ENCODE measurements at regions not wholly inside any gene's neighbourhood (a gene's known extent, or its start where the extent isn't known, plus 50 kb on each side); places are given as distances from the start of the nearest gene placed in this dataset.

- no peak for DNase-seq (ENCODE audit: low read depth)
Observed at GRCh38 chr12:124094733-124095132, 121.7 kb downstream of the ZNF664 start.

GRCh38 chr12:124096109-124096508, 123.1 kb downstream of the ZNF664 start:
- TF ChIP-seq, protein P1, sequence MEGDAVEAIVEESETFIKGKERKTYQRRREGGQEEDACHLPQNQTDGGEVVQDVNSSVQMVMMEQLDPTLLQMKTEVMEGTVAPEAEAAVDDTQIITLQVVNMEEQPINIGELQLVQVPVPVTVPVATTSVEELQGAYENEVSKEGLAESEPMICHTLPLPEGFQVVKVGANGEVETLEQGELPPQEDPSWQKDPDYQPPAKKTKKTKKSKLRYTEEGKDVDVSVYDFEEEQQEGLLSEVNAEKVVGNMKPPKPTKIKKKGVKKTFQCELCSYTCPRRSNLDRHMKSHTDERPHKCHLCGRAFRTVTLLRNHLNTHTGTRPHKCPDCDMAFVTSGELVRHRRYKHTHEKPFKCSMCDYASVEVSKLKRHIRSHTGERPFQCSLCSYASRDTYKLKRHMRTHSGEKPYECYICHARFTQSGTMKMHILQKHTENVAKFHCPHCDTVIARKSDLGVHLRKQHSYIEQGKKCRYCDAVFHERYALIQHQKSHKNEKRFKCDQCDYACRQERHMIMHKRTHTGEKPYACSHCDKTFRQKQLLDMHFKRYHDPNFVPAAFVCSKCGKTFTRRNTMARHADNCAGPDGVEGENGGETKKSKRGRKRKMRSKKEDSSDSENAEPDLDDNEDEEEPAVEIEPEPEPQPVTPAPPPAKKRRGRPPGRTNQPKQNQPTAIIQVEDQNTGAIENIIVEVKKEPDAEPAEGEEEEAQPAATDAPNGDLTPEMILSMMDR (IDR thresholded peaks at IDR 0.05; ENCODE audit: low read depth, low read length) = no peak
- TF ChIP-seq MAX (IDR thresholded peaks at IDR 0.05; ENCODE audit: low read depth, low read length) = no peak
- no peak for TF ChIP-seq MYC (IDR thresholded peaks at IDR 0.05; ENCODE audit: low read depth, low read length)
- no peak for TF ChIP-seq POLR2A (IDR thresholded peaks at IDR 0.05; ENCODE audit: extremely low read depth, insufficient read length)
- DNase-seq (ENCODE audit: low read depth) = no peak
- no peak overlapping the region for H3K4me3 ChIP-seq (ENCODE audit: low read depth, low read length)

More at GRCh38 chr12:124094733-124095132, 121.7 kb downstream of the ZNF664 start:
- TF ChIP-seq MAX (IDR thresholded peaks at IDR 0.05; ENCODE audit: low read depth, low read length) (no peak), POLR2A (IDR thresholded peaks at IDR 0.05; ENCODE audit: extremely low read depth, insufficient read length) (no peak)
- TF ChIP-seq, protein P1 (IDR thresholded peaks at IDR 0.05; ENCODE audit: low read depth, low read length) = no peak
- H3K4me3 ChIP-seq (ENCODE audit: low read depth, low read length) = no peak overlapping the region

DNA sequence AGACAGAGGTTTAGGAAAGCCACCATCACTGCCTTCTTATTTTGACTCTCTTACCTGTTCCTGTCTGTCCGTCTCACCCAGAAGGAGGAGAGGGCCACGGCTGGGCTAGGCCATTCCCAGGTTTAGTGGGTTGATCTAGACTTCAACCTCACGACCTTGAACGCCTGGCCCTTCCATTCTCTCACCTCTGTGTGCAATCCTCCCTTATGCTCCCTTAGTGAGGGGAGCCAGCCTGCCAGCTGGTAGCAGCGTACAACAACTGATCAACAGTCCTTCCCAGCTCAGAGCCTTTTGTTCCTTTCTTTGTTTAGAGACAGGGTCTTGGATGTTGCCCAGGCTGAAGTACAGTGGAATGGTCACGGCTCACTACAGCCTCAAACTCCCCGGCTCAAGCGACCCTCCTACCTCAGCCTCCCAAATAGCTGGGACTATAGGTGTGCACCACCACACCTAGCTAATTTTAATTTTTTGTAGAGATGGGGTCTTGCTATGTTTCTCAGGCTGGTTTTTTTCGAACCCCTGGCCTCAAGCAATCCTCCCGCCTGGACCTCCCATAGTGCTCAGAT, 123.9 kb downstream of the ZNF664 start:
- no peak for DNase-seq (ENCODE audit: low read depth)
- H3K4me3 ChIP-seq (ENCODE audit: low read depth, low read length) = no peak overlapping the region
- TF ChIP-seq POLR2A (IDR thresholded peaks at IDR 0.05; ENCODE audit: extremely low read depth, insufficient read length) (no peak), MAX (IDR thresholded peaks at IDR 0.05; ENCODE audit: low read depth, low read length) (no peak), MYC (IDR thresholded peaks at IDR 0.05; ENCODE audit: low read depth, low read length) (no peak)
- TF ChIP-seq, protein P1 (IDR thresholded peaks at IDR 0.05; ENCODE audit: low read depth, low read length) = no peak

GRCh38 chr12:124097701-124098100, 124.7 kb downstream of the ZNF664 start:
- no peak for DNase-seq (ENCODE audit: low read depth)
- no peak overlapping the region for H3K4me3 ChIP-seq (ENCODE audit: low read depth, low read length)
- TF ChIP-seq, protein P1 (IDR thresholded peaks at IDR 0.05; ENCODE audit: low read depth, low read length) = no peak
- TF ChIP-seq MAX (IDR thresholded peaks at IDR 0.05; ENCODE audit: low read depth, low read length) = no peak
- no peak for TF ChIP-seq POLR2A (IDR thresholded peaks at IDR 0.05; ENCODE audit: extremely low read depth, insufficient read length)
- TF ChIP-seq MYC (IDR thresholded peaks at IDR 0.05; ENCODE audit: low read depth, low read length) = no peak

DNA sequence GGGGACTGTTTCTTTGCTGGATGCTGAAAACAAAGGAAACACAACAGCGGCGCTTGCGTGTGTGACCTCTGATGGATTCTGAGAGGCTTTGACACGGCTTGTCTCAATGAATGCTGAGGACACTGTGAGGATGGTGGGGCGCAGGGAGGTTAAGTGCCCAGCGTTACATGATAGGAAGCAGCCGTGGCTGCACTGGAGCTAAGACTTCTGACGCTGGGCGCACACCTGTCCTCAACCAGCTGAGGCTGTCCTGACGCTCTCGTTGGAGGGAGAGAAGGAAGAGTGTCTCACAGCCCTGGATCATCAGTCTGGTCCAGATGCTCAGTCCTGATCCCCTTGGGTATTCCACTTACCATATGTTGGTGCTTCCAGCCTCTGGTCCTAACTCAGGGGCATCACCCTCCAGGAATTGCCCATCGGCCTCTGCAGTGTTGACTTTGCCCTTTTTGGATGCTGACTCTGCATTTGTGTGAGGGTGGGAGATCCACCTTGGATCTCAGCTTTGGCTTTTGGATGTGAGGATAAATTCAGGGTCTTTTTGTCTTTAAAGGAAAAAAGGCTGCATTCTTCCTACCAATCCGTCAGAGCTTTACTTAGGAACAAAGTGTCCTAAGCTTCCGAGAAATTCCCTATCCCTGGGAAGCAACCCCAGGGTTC, 125.2 kb downstream of the ZNF664 start:
- TF ChIP-seq POLR2A (IDR thresholded peaks at IDR 0.05; ENCODE audit: extremely low read depth, insufficient read length) (no peak), MAX (IDR thresholded peaks at IDR 0.05; ENCODE audit: low read depth, low read length) (no peak), MYC (IDR thresholded peaks at IDR 0.05; ENCODE audit: low read depth, low read length) (no peak)
- TF ChIP-seq, protein P1 (IDR thresholded peaks at IDR 0.05; ENCODE audit: low read depth, low read length) = no peak
- no peak for DNase-seq (ENCODE audit: low read depth)
- no peak overlapping the region for H3K4me3 ChIP-seq (ENCODE audit: low read depth, low read length)
